ENCODE measurements at regions not wholly inside any gene's neighbourhood (a gene's known extent, or its start where the extent isn't known, plus 50 kb on each side); places are given as distances from the start of the nearest gene placed in this dataset.
"Not testable (repeated sequence)": the region's sequence is repeated elsewhere in the genome, so short reads cannot be mapped to it uniquely, and the experiment has no call there.

DNA sequence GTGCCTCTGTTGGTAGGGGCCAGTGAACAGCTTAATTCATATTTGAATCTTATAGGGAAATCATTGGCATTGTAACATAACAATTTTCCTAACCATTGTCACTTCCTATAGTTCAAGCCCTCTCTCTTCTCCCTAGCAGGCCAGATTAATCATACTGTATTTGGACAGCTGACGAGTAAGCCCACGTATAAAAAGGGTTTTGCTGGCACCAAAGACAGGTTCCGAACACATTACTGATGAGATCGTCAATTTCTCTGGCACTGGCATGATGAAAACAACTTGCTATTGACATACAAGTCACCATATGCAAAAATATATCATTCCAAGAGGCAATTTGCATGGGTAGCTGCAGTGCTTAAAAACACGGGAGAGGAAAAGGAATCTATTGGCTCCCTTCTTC lies 891.1 kb upstream of the AUTS2 start:
- no peaks in the 10 kb centered on the region for H3K79me2 ChIP-seq (ENCODE audit: low read length)
- H3K4me3 ChIP-seq (ENCODE audit: low read length), result no peak overlapping the region
- no peak for TF ChIP-seq EZH2phosphoT487 (IDR thresholded peaks at IDR 0.05; ENCODE audit: low read depth)
- TF ChIP-seq, protein P1, sequence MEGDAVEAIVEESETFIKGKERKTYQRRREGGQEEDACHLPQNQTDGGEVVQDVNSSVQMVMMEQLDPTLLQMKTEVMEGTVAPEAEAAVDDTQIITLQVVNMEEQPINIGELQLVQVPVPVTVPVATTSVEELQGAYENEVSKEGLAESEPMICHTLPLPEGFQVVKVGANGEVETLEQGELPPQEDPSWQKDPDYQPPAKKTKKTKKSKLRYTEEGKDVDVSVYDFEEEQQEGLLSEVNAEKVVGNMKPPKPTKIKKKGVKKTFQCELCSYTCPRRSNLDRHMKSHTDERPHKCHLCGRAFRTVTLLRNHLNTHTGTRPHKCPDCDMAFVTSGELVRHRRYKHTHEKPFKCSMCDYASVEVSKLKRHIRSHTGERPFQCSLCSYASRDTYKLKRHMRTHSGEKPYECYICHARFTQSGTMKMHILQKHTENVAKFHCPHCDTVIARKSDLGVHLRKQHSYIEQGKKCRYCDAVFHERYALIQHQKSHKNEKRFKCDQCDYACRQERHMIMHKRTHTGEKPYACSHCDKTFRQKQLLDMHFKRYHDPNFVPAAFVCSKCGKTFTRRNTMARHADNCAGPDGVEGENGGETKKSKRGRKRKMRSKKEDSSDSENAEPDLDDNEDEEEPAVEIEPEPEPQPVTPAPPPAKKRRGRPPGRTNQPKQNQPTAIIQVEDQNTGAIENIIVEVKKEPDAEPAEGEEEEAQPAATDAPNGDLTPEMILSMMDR (IDR thresholded peaks at IDR 0.05; ENCODE audit: low read depth, low read length), result no peak
- H2AFZ ChIP-seq (ENCODE audit: low read depth, low read length), result no peak overlapping the region
- H3K9me3 ChIP-seq (ENCODE audit: insufficient read depth, low read length), result no peaks in the 10 kb centered on the region
- no peaks in the 10 kb centered on the region for H3K36me3 ChIP-seq (replicated peaks; ENCODE audit: low read depth, low read length)
- H3K9ac ChIP-seq (ENCODE audit: low read length), result no peak overlapping the region
- H4K20me1 ChIP-seq (ENCODE audit: insufficient read depth, low read length), result no peaks in the 10 kb centered on the region
- H3K4me1 ChIP-seq (ENCODE audit: low read length), result no peaks in the 10 kb centered on the region
- H3K4me2 ChIP-seq (ENCODE audit: low read length), result no peak overlapping the region
- no peak overlapping the region for H3K27ac ChIP-seq (ENCODE audit: low read length)
- no peaks in the 10 kb centered on the region for H3K27me3 ChIP-seq (ENCODE audit: low read depth, low read length)

DNA sequence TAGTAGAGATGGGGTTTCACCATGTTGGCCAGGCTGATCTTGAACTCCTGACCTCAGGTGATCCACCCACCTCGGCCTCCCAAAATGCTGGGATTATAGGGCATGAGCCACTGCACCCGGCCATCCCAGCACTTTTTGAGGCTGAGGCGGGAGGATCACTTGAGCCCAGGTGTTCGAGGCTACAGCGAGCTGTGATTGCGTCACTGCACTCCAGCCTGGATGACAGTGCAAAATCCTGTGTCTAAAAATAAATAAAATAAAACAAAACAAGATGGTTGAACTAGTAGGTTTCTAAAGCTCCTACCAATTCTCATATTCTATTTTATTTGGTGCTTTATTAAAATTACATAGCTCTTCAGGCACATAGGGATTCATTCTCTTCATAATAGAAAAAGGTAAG lies 890.3 kb upstream of the AUTS2 start:
- H4K20me1 ChIP-seq (ENCODE audit: insufficient read depth, low read length), result no peaks in the 10 kb centered on the region
- no peaks in the 10 kb centered on the region for H3K4me1 ChIP-seq (ENCODE audit: low read length)
- no peak overlapping the region for H2AFZ ChIP-seq (ENCODE audit: low read depth, low read length)
- H3K4me2 ChIP-seq (ENCODE audit: low read length), result no peak overlapping the region
- no peaks in the 10 kb centered on the region for H3K36me3 ChIP-seq (replicated peaks; ENCODE audit: low read depth, low read length)
- no peaks in the 10 kb centered on the region for H3K9me3 ChIP-seq (ENCODE audit: insufficient read depth, low read length)
- H3K27ac ChIP-seq (ENCODE audit: low read length), result no peak overlapping the region
- TF ChIP-seq EZH2phosphoT487 (IDR thresholded peaks at IDR 0.05; ENCODE audit: low read depth), result no peak
- TF ChIP-seq, protein P1 (IDR thresholded peaks at IDR 0.05; ENCODE audit: low read depth, low read length), result no peak
- H3K4me3 ChIP-seq (ENCODE audit: low read length), result no peak overlapping the region
- no peak overlapping the region for H3K9ac ChIP-seq (ENCODE audit: low read length)
- H3K27me3 ChIP-seq (ENCODE audit: low read depth, low read length), result no peaks in the 10 kb centered on the region
- H3K79me2 ChIP-seq (ENCODE audit: low read length), result no peaks in the 10 kb centered on the region

DNA sequence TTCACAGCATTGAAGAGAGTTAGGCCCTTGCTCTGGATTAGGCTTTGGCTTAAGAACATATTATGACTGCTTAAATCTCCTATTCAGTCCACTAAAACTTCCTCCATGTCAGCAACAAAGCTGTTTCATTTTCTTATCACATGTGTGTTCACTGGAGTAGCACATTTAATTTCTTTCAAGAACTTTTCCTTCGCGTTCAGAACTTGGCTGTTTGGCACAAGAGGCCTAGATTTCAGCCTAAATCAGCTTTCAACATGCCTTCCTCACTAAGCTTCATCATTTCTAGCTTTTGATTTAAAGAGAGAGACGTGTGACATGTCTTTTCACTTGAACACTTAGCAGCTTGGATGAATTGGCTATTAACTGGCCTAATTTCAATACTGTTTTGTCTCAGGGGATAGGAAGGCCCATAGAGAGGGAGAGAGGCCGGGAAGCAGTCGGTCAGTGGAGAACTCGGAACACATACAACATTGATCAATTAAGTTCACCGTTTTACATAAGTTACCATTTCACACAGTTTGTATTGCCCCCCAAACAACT lies 885.2 kb upstream of the AUTS2 start:
- H3K4me2 ChIP-seq (ENCODE audit: low read length), result no peak overlapping the region
- H3K9ac ChIP-seq (ENCODE audit: low read length), result no peak overlapping the region
- no peak overlapping the region for H3K4me3 ChIP-seq (ENCODE audit: low read length)
- H3K9me3 ChIP-seq (ENCODE audit: insufficient read depth, low read length), result no peaks in the 10 kb centered on the region
- no peaks in the 10 kb centered on the region for H3K4me1 ChIP-seq (ENCODE audit: low read length)
- H3K27ac ChIP-seq (ENCODE audit: low read length), result no peak overlapping the region
- H4K20me1 ChIP-seq (ENCODE audit: insufficient read depth, low read length), result no peaks in the 10 kb centered on the region
- no peak for TF ChIP-seq EZH2phosphoT487 (IDR thresholded peaks at IDR 0.05; ENCODE audit: low read depth)
- TF ChIP-seq, protein P1 (IDR thresholded peaks at IDR 0.05; ENCODE audit: low read depth, low read length), result no peak
- H2AFZ ChIP-seq (ENCODE audit: low read depth, low read length), result no peak overlapping the region
- no peaks in the 10 kb centered on the region for H3K79me2 ChIP-seq (ENCODE audit: low read length)
- H3K27me3 ChIP-seq (ENCODE audit: low read depth, low read length), result no peaks in the 10 kb centered on the region
- no peaks in the 10 kb centered on the region for H3K36me3 ChIP-seq (replicated peaks; ENCODE audit: low read depth, low read length)

DNA sequence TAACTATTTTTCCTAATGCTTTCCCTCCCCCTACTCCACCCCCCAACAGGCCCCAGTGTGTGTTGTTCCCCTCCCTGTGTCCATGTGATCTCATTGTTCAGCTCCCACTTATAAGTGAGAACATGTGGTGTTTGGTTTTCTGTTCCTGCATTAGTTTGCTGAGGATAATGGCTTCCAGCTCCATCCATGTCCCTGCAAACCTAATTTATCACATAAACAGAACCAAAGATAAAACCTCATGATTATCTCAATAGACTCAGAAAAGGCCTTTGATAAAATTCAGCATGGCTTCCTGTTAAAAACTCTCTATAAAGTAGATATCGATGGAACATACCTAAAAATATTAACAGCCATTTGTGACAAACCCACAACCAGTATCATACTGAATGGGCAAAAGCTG lies 884.1 kb upstream of the AUTS2 start:
- H3K9ac ChIP-seq (ENCODE audit: low read length); H3K4me2 ChIP-seq (ENCODE audit: low read length); H3K4me1 ChIP-seq (ENCODE audit: low read length); H3K36me3 ChIP-seq (replicated peaks; ENCODE audit: low read depth, low read length); H3K9me3 ChIP-seq (ENCODE audit: insufficient read depth, low read length); H3K79me2 ChIP-seq (ENCODE audit: low read length); H3K27me3 ChIP-seq (ENCODE audit: low read depth, low read length); H3K4me3 ChIP-seq (ENCODE audit: low read length); H2AFZ ChIP-seq (ENCODE audit: low read depth, low read length); H4K20me1 ChIP-seq (ENCODE audit: insufficient read depth, low read length); H3K27ac ChIP-seq (ENCODE audit: low read length): not testable (repeated sequence)

DNA sequence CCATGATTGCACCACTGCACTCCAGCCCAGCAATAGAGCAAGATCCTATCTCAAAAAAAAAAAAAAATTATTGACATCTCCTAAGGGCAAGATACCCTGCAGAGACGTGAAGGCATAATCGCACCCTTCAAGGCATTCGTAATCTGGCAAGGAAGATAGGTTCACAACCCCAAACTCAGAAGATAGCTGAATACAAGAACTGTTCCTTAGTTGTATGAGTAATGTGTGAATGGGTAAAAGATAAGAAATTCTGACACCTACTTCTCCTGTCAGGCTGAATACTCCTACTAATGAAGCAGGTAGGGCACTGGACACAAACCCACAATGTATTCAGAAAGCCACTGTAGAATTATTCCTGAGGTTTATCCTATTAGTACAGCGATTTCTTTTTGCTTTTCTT lies 882.4 kb upstream of the AUTS2 start:
- no peak for TF ChIP-seq EZH2phosphoT487 (IDR thresholded peaks at IDR 0.05; ENCODE audit: low read depth)
- TF ChIP-seq, protein P1 (IDR thresholded peaks at IDR 0.05; ENCODE audit: low read depth, low read length), result no peak
- no peak overlapping the region for H2AFZ ChIP-seq (ENCODE audit: low read depth, low read length)
- no peaks in the 10 kb centered on the region for H3K27me3 ChIP-seq (ENCODE audit: low read depth, low read length)
- no peak overlapping the region for H3K9ac ChIP-seq (ENCODE audit: low read length)
- H3K4me1 ChIP-seq (ENCODE audit: low read length), result no peaks in the 10 kb centered on the region
- H3K9me3 ChIP-seq (ENCODE audit: insufficient read depth, low read length), result no peaks in the 10 kb centered on the region
- no peak overlapping the region for H3K27ac ChIP-seq (ENCODE audit: low read length)
- no peak overlapping the region for H3K4me3 ChIP-seq (ENCODE audit: low read length)
- no peak overlapping the region for H3K4me2 ChIP-seq (ENCODE audit: low read length)
- no peaks in the 10 kb centered on the region for H3K36me3 ChIP-seq (replicated peaks; ENCODE audit: low read depth, low read length)
- H4K20me1 ChIP-seq (ENCODE audit: insufficient read depth, low read length), result no peaks in the 10 kb centered on the region
- no peaks in the 10 kb centered on the region for H3K79me2 ChIP-seq (ENCODE audit: low read length)

Data from OCI-LY3 (cell line).